ENCODE measurements at regions not wholly inside any gene's neighbourhood (a gene's known extent, or its start where the extent isn't known, plus 50 kb on each side); places are given as distances from the start of the nearest gene placed in this dataset.

- Mint-ChIP-seq H3K4me1 (ENCODE audit: low read depth) (peaks cover 6% of the 10 kb centered on the region), H3K27me3 (peaks cover 5% of the 10 kb centered on the region), H3K27ac (no peak overlapping the region), H3K36me3 (ENCODE audit: low read depth) (no peaks in the 10 kb centered on the region), H3K9me3 (no peaks in the 10 kb centered on the region), H3K4me3 (no peak overlapping the region)
Observed at GRCh38 chr18:3328532-3328931, 66.6 kb downstream of the MYL12B start.

GRCh38 chr18:3329471-3329870, 67.5 kb downstream of the MYL12B start:
- Mint-ChIP-seq H3K27ac (no peak overlapping the region), H3K9me3 (no peaks in the 10 kb centered on the region), H3K27me3 (peaks cover 4% of the 10 kb centered on the region), H3K4me3 (no peak overlapping the region), H3K36me3 (ENCODE audit: low read depth) (no peaks in the 10 kb centered on the region), H3K4me1 (ENCODE audit: low read depth) (no peaks in the 10 kb centered on the region)

GRCh38 chr18:3329872-3330271, 67.9 kb downstream of the MYL12B start:
- no peaks in the 10 kb centered on the region for H3K9me3 Mint-ChIP-seq

GRCh38 chr18:3330622-3331021, 68.7 kb downstream of the MYL12B start:
- no peak overlapping the region for H3K4me3 Mint-ChIP-seq
- no peaks in the 10 kb centered on the region for H3K9me3 Mint-ChIP-seq
- no peak overlapping the region for H3K27ac Mint-ChIP-seq
- no peaks in the 10 kb centered on the region for H3K36me3 Mint-ChIP-seq (ENCODE audit: low read depth)
- H3K27me3 Mint-ChIP-seq, result peaks cover 4% of the 10 kb centered on the region
- H3K4me1 Mint-ChIP-seq (ENCODE audit: low read depth), result no peaks in the 10 kb centered on the region

More at GRCh38 chr18:3329872-3330271, 67.9 kb downstream of the MYL12B start:
- Mint-ChIP-seq H3K4me3 (no peak overlapping the region), H3K27me3 (peaks cover 4% of the 10 kb centered on the region), H3K4me1 (ENCODE audit: low read depth) (no peaks in the 10 kb centered on the region), H3K27ac (no peak overlapping the region), H3K36me3 (ENCODE audit: low read depth) (no peaks in the 10 kb centered on the region)

GRCh38 chr18:3332376-3332775, 70.4 kb downstream of the MYL12B start:
- no peak overlapping the region for H3K27ac Mint-ChIP-seq
- H3K36me3 Mint-ChIP-seq (ENCODE audit: low read depth), result no peaks in the 10 kb centered on the region
- H3K4me1 Mint-ChIP-seq (ENCODE audit: low read depth), result no peaks in the 10 kb centered on the region
- H3K27me3 Mint-ChIP-seq, result peaks cover 4% of the 10 kb centered on the region
- no peaks in the 10 kb centered on the region for H3K9me3 Mint-ChIP-seq
- H3K4me3 Mint-ChIP-seq, result no peak overlapping the region

GRCh38 chr18:3333056-3333720, 71.3 kb downstream of the MYL12B start:
- Mint-ChIP-seq H3K27me3 (peaks cover 4% of the 10 kb centered on the region), H3K36me3 (ENCODE audit: low read depth) (no peaks in the 10 kb centered on the region), H3K4me3 (no peak overlapping the region), H3K9me3 (no peaks in the 10 kb centered on the region), H3K4me1 (ENCODE audit: low read depth) (no peaks in the 10 kb centered on the region), H3K27ac (no peak overlapping the region)

GRCh38 chr18:3333721-3334386, 71.9 kb downstream of the MYL12B start:
- no peak overlapping the region for H3K27ac Mint-ChIP-seq

GRCh38 chr18:3340015-3340681, 78.2 kb downstream of the MYL12B start:
- Mint-ChIP-seq H3K36me3 (ENCODE audit: low read depth) (no peaks in the 10 kb centered on the region), H3K27me3 (peaks cover 5% of the 10 kb centered on the region), H3K27ac (peak overlapping the region; percentile 19), H3K4me1 (ENCODE audit: low read depth) (peaks cover 15% of the 10 kb centered on the region), H3K4me3 (no peak overlapping the region), H3K9me3 (peaks cover 5% of the 10 kb centered on the region)

More at GRCh38 chr18:3333721-3334386, 71.9 kb downstream of the MYL12B start:
- H3K4me1 Mint-ChIP-seq (ENCODE audit: low read depth), result no peaks in the 10 kb centered on the region
- H3K36me3 Mint-ChIP-seq (ENCODE audit: low read depth), result no peaks in the 10 kb centered on the region
- H3K4me3 Mint-ChIP-seq, result no peak overlapping the region
- peaks cover 4% of the 10 kb centered on the region for H3K27me3 Mint-ChIP-seq
- no peaks in the 10 kb centered on the region for H3K9me3 Mint-ChIP-seq

- peaks cover 15% of the 10 kb centered on the region for H3K4me1 Mint-ChIP-seq (ENCODE audit: low read depth)
- H3K27me3 Mint-ChIP-seq, result peaks cover 5% of the 10 kb centered on the region
- no peak overlapping the region for H3K27ac Mint-ChIP-seq
- H3K9me3 Mint-ChIP-seq, result peaks cover 5% of the 10 kb centered on the region
- H3K4me3 Mint-ChIP-seq, result no peak overlapping the region
- H3K36me3 Mint-ChIP-seq (ENCODE audit: low read depth), result no peaks in the 10 kb centered on the region
Observed at GRCh38 chr18:3340682-3341097, 78.8 kb downstream of the MYL12B start.

GRCh38 chr18:3342628-3343027, 80.7 kb downstream of the MYL12B start:
- H3K4me1 Mint-ChIP-seq (ENCODE audit: low read depth), result peaks cover 15% of the 10 kb centered on the region
- H3K27me3 Mint-ChIP-seq, result peaks cover 12% of the 10 kb centered on the region
- H3K4me3 Mint-ChIP-seq, result no peak overlapping the region
- no peak overlapping the region for H3K27ac Mint-ChIP-seq
- H3K36me3 Mint-ChIP-seq (ENCODE audit: low read depth), result no peaks in the 10 kb centered on the region
- H3K9me3 Mint-ChIP-seq, result peaks cover 5% of the 10 kb centered on the region

- Mint-ChIP-seq H3K36me3 (ENCODE audit: low read depth) (no peaks in the 10 kb centered on the region), H3K4me3 (no peak overlapping the region), H3K4me1 (ENCODE audit: low read depth) (peaks cover 5% of the 10 kb centered on the region), H3K27ac (no peak overlapping the region), H3K9me3 (peaks cover 5% of the 10 kb centered on the region), H3K27me3 (peaks cover 12% of the 10 kb centered on the region)
Observed at GRCh38 chr18:3345452-3345851, 83.5 kb downstream of the MYL12B start.

GRCh38 chr18:3345885-3346284, 84.0 kb downstream of the MYL12B start:
- peaks cover under 1% of the 10 kb centered on the region for H3K4me1 Mint-ChIP-seq (ENCODE audit: low read depth)
- peaks cover 12% of the 10 kb centered on the region for H3K27me3 Mint-ChIP-seq
- H3K9me3 Mint-ChIP-seq, result peaks cover 5% of the 10 kb centered on the region
- no peak overlapping the region for H3K27ac Mint-ChIP-seq
- H3K4me3 Mint-ChIP-seq, result no peak overlapping the region
- H3K36me3 Mint-ChIP-seq (ENCODE audit: low read depth), result no peaks in the 10 kb centered on the region

GRCh38 chr18:3346487-3346886, 84.6 kb downstream of the MYL12B start:
- Mint-ChIP-seq H3K4me1 (ENCODE audit: low read depth) (no peaks in the 10 kb centered on the region), H3K27ac (no peak overlapping the region), H3K27me3 (peaks cover 12% of the 10 kb centered on the region), H3K9me3 (peaks cover 5% of the 10 kb centered on the region), H3K4me3 (no peak overlapping the region), H3K36me3 (ENCODE audit: low read depth) (no peaks in the 10 kb centered on the region)

GRCh38 chr18:3347286-3347803, 85.4 kb downstream of the MYL12B start:
- Mint-ChIP-seq H3K4me1 (ENCODE audit: low read depth) (no peaks in the 10 kb centered on the region), H3K4me3 (no peak overlapping the region), H3K36me3 (ENCODE audit: low read depth) (no peaks in the 10 kb centered on the region), H3K27ac (no peak overlapping the region), H3K9me3 (peaks cover 3% of the 10 kb centered on the region), H3K27me3 (peaks cover 11% of the 10 kb centered on the region)

GRCh38 chr18:3348176-3348575, 86.2 kb downstream of the MYL12B start:
- no peaks in the 10 kb centered on the region for H3K9me3 Mint-ChIP-seq
- no peaks in the 10 kb centered on the region for H3K4me1 Mint-ChIP-seq (ENCODE audit: low read depth)
- H3K27ac Mint-ChIP-seq, result no peak overlapping the region
- no peaks in the 10 kb centered on the region for H3K36me3 Mint-ChIP-seq (ENCODE audit: low read depth)
- H3K27me3 Mint-ChIP-seq, result peaks cover 7% of the 10 kb centered on the region
- no peak overlapping the region for H3K4me3 Mint-ChIP-seq
